T-helper 22 cell (primary cell): ENCODE measurements at regions not wholly inside any gene's neighbourhood (a gene's known extent, or its start where the extent isn't known, plus 50 kb on each side); places are given as distances from the start of the nearest gene placed in this dataset.

Source experiments
- DNase-seq: peaks from one replicate; pipeline ENCODE4 v3.0.0-alpha.2; 2020; ENCODE audit warnings: low read depth

DNA sequence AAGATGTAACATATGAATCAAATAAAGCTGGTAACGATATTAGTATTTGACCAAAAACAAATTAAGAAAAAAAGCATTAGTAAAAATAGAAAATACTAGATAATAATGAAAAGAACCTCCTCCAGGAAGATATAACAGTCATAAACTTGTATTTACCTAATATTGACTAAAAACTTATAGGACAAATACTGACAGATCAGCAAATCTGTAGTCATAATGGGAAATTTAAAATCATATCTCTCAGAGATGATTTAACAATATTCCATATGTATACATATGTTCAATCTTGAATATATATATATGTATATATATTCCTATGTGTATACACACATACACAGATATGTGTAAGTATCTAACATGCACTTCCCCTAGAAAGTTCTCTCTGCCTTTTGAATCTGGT, 52.0 kb upstream of the FGGY start:
- no peak for DNase-seq
